HEK293T (cell line): ENCODE measurements at regions not wholly inside any gene's neighbourhood (a gene's known extent, or its start where the extent isn't known, plus 50 kb on each side); places are given as distances from the start of the nearest gene placed in this dataset.

Source experiments
- ARNT ChIP-seq: fragments of 450-650 bp; IDR thresholded peaks from 2 replicates; pipeline ENCODE4 v1.6.1; 2017; ENCODE audit warnings: mild to moderate bottlenecking
- BHLHE40 ChIP-seq: fragments of 450-650 bp; IDR thresholded peaks from 2 replicates; pipeline ENCODE4 v1.6.1; 2016; ENCODE audit warnings: mild to moderate bottlenecking, moderate library complexity, borderline replicate concordance
- FOXA1 ChIP-seq: fragments of 450-650 bp; IDR thresholded peaks from 2 replicates; pipeline ENCODE4 v1.6.1; 2016; ENCODE audit warnings: mild to moderate bottlenecking
- FOXK2 ChIP-seq: fragments of 450-650 bp; IDR thresholded peaks from 2 replicates; pipeline ENCODE4 v1.6.1; 2016; ENCODE audit warnings: mild to moderate bottlenecking
- FOXM1 ChIP-seq: fragments of 450-650 bp; IDR thresholded peaks from 2 replicates; pipeline ENCODE4 v1.6.1; 2017; ENCODE audit warnings: mild to moderate bottlenecking, borderline replicate concordance
- HDGF ChIP-seq: fragments of 450-650 bp; IDR thresholded peaks from 2 replicates; pipeline ENCODE4 v1.6.1; 2017; ENCODE audit warnings: antibody characterized with exemption, borderline replicate concordance
- L3MBTL2 ChIP-seq: fragments of 450-650 bp; conservative IDR thresholded peaks from 2 replicates; pipeline ENCODE4 v1.6.1; 2016; ENCODE audit warnings: mild to moderate bottlenecking
- SP1 ChIP-seq: fragments of 450-650 bp; IDR thresholded peaks from 2 replicates; pipeline ENCODE4 v1.6.1; 2017
- SUZ12 ChIP-seq: fragments of 450-650 bp; IDR thresholded peaks from 2 replicates; pipeline ENCODE4 v1.6.1; 2016; ENCODE audit warnings: mild to moderate bottlenecking
- ZNF384 ChIP-seq: fragments of 450-650 bp; IDR thresholded peaks from 2 replicates; pipeline ENCODE4 v1.6.1; 2016
- TF ChIP-seq, protein P1 (sequence below): fragments of 450-650 bp; IDR thresholded peaks from 2 replicates; pipeline ENCODE4 v1.6.1; 2016

DNA sequence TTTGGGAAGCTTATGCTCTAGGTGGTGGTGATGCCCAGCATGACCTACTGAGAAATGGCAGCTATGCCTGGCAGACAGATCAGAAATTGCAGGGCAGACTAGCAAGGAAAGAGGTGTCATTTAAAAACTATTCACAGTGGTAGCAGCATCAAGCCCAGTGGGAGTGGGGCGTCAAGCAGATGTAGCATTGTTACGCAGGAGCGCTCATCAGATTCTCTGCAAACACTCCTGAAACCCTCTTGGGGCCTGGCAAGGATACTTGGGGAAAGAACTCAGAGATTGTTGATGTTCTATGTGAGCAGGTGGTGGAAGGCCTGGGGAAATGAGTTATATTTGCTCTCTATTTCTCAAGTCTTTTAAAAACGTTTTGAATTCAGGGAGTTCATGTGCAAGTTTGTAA lies 437.6 kb downstream of the RAPGEF2 start:
- TF ChIP-seq HDGF (no peak), SUZ12 (no peak), ARNT (no peak), BHLHE40 (no peak), FOXM1 (no peak), SP1 (no peak), FOXA1 (no peak), FOXK2 (no peak), L3MBTL2 (no peak), ZNF384 (no peak)
- TF ChIP-seq, protein P1, sequence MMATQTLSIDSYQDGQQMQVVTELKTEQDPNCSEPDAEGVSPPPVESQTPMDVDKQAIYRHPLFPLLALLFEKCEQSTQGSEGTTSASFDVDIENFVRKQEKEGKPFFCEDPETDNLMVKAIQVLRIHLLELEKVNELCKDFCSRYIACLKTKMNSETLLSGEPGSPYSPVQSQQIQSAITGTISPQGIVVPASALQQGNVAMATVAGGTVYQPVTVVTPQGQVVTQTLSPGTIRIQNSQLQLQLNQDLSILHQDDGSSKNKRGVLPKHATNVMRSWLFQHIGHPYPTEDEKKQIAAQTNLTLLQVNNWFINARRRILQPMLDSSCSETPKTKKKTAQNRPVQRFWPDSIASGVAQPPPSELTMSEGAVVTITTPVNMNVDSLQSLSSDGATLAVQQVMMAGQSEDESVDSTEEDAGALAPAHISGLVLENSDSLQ, result no peak
